GM12872 (cell line): ENCODE measurements at regions not wholly inside any gene's neighbourhood (a gene's known extent, or its start where the extent isn't known, plus 50 kb on each side); places are given as distances from the start of the nearest gene placed in this dataset.

Experiments used
- CTCF ChIP-seq: IDR thresholded peaks from 3 replicates; pipeline ENCODE4 v1.5.1; 2011; ENCODE audit warnings: low read depth, mild to moderate bottlenecking, low read length, moderate library complexity; ENCODE audit not compliant: insufficient read depth

- TF ChIP-seq CTCF, result no peak
Measured at GRCh38 chr9:24351258-24351657, 194.4 kb downstream of the IZUMO3 start.

- no peak for TF ChIP-seq CTCF
Measured at GRCh38 chr9:24342457-24342856, 203.2 kb downstream of the IZUMO3 start.

- TF ChIP-seq CTCF, result no peak
Measured at GRCh38 chr9:24333629-24334028, 212.1 kb downstream of the IZUMO3 start.

- TF ChIP-seq CTCF, result no peak
Measured at GRCh38 chr9:24298912-24299311, 246.8 kb downstream of the IZUMO3 start.

GRCh38 chr9:24297931-24298330 lies 247.8 kb downstream of the IZUMO3 start:
- no peak for TF ChIP-seq CTCF

GRCh38 chr9:24296124-24296523 lies 249.6 kb downstream of the IZUMO3 start:
- no peak for TF ChIP-seq CTCF

GRCh38 chr9:24293386-24293785 lies 252.3 kb downstream of the IZUMO3 start:
- no peak for TF ChIP-seq CTCF

GRCh38 chr9:24286761-24287160 lies 258.9 kb downstream of the IZUMO3 start:
- no peak for TF ChIP-seq CTCF
